K562 (cell line): ENCODE measurements at regions not wholly inside any gene's neighbourhood (a gene's known extent, or its start where the extent isn't known, plus 50 kb on each side); places are given as distances from the start of the nearest gene placed in this dataset.
"Not testable (repeated sequence)": the region's sequence is repeated elsewhere in the genome, so short reads cannot be mapped to it uniquely, and the experiment has no call there.

Experiments used
- ATF7 ChIP-seq: fragments of 450-650 bp; IDR thresholded peaks from 2 replicates; pipeline ENCODE4 v1.7.1; 2014; ENCODE audit warnings: mild to moderate bottlenecking, moderate library complexity
- BHLHE40 ChIP-seq: IDR thresholded peaks from 2 replicates; pipeline ENCODE4 v1.6.1; 2011; ENCODE audit warnings: low read length, improper control_type of control experiment
- CREB1 ChIP-seq, 2 experiments: sonication (generic) in 1 of 2; formaldehyde crosslinking in 1 of 2; IDR thresholded peaks; 2 replicates each; pipeline versions ENCODE4 v1.6.1 to v1.8.0; 2012 to 2022; ENCODE audit warnings: inconsistent platforms in 1 of 2, mild to moderate bottlenecking in 1 of 2, missing genetic modification reagents in 1 of 2, moderate library complexity in 1 of 2
- CTCF ChIP-seq, 3 experiments: IDR thresholded peaks in 2 of 3; conservative IDR thresholded peaks in 1 of 3; 2 replicates each; pipeline ENCODE4 v1.5.1; 2011 to 2012; ENCODE audit warnings: low read length in 3 of 3, mild to moderate bottlenecking in 3 of 3, control low read depth in 2 of 3, improper control_type of control experiment in 1 of 3, inconsistent platforms in 1 of 3, low read depth in 1 of 3, mixed read lengths in 1 of 3, moderate library complexity in 1 of 3; ENCODE audit not compliant: insufficient read depth in 2 of 3
- KAT8 ChIP-seq: fragments of 450-650 bp; IDR thresholded peaks from 2 replicates; pipeline ENCODE4 v1.6.1; 2016; ENCODE audit warnings: low read depth, mild to moderate bottlenecking
- RAD21 ChIP-seq, 2 experiments: fragments of 250-450 bp in 1 of 2; fragments of 450-650 bp in 1 of 2; sonication (Bioruptor Pico) in 1 of 2; formaldehyde crosslinking in 1 of 2; IDR thresholded peaks in 1 of 2; conservative IDR thresholded peaks in 1 of 2; 2 replicates each; pipeline versions ENCODE4 v1.4.0 to v1.8.0; 2020 to 2022; ENCODE audit warnings: mild to moderate bottlenecking in 2 of 2, moderate library complexity in 1 of 2
- ZFP36 ChIP-seq: fragments of 150-350 bp; IDR thresholded peaks from 2 replicates; pipeline ENCODE4 v1.6.1; 2018; ENCODE audit warnings: low read length, low read depth; ENCODE audit not compliant: partially characterized antibody
- ZSCAN29 ChIP-seq: fragments of 450-650 bp; IDR thresholded peaks from 2 replicates; pipeline ENCODE4 v1.6.1; 2017
- TF ChIP-seq, protein P1 (sequence below): fragments of 450-650 bp; IDR thresholded peaks from 2 replicates; pipeline ENCODE4 v1.6.1; 2017; ENCODE audit warnings: mild to moderate bottlenecking, moderate library complexity
- TF ChIP-seq, protein P2 (sequence below): sonication (generic); formaldehyde crosslinking; IDR thresholded peaks from 2 replicates; pipeline ENCODE4 v1.5.0; 2020; ENCODE audit warnings: missing genetic modification reagents

DNA sequence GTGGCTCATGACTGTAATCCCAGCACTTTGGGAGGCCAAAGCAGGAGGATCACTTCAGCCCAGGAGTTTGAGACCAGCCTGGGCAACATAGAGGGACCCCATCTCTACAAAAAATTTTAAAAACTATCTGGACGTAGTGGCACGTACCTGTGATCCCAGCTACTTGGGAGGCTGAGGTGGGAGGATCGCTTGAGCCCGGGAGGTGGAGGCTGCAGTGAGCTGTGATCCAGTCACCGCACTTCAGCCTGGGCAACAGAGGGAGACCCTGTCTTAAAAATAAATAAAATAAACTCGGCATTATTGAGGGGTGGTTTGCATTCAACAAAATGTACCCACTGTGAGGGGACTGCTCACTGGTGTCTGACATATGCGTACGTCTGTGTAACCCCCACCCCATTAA lies 79.5 kb upstream of the GSE1 start:
- not testable (repeated sequence) for TF ChIP-seq KAT8; ZFP36; ZSCAN29; RAD21 (CRISPR knock-in tag; conservative IDR thresholded peaks at IDR 0.05 in 1 of 2, IDR thresholded peaks at IDR 0.05 in 1 of 2); ATF7; CTCF (IDR thresholded peaks at IDR 0.05 in 2 of 3, conservative IDR thresholded peaks at IDR 0.05 in 1 of 3; ENCODE audit: insufficient read depth in 2 of 3, low read depth in 1 of 3, low read length in 3 of 3); CREB1 (IDR thresholded peaks at IDR 0.05); CREB1 (CRISPR knock-in tag; IDR thresholded peaks at IDR 0.05); BHLHE40
- TF ChIP-seq, protein P1, sequence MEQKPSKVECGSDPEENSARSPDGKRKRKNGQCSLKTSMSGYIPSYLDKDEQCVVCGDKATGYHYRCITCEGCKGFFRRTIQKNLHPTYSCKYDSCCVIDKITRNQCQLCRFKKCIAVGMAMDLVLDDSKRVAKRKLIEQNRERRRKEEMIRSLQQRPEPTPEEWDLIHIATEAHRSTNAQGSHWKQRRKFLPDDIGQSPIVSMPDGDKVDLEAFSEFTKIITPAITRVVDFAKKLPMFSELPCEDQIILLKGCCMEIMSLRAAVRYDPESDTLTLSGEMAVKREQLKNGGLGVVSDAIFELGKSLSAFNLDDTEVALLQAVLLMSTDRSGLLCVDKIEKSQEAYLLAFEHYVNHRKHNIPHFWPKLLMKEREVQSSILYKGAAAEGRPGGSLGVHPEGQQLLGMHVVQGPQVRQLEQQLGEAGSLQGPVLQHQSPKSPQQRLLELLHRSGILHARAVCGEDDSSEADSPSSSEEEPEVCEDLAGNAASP = not testable (repeated sequence)
- TF ChIP-seq, protein P2, sequence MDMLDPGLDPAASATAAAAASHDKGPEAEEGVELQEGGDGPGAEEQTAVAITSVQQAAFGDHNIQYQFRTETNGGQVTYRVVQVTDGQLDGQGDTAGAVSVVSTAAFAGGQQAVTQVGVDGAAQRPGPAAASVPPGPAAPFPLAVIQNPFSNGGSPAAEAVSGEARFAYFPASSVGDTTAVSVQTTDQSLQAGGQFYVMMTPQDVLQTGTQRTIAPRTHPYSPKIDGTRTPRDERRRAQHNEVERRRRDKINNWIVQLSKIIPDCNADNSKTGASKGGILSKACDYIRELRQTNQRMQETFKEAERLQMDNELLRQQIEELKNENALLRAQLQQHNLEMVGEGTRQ = not testable (repeated sequence)
